Stimulated activated CD4-positive, alpha-beta T cell treated with anti-CD3 and anti-CD28 coated beads, Interleukin-1b, Interleukin-23, amount 100 ng/mL, for 48 hours (primary cell): ENCODE measurements at regions not wholly inside any gene's neighbourhood (a gene's known extent, or its start where the extent isn't known, plus 50 kb on each side); places are given as distances from the start of the nearest gene placed in this dataset.

ENCODE experiments used
- DNase-seq: peaks from one replicate; pipeline ENCODE4 v3.0.0-alpha.2; 2020

DNA sequence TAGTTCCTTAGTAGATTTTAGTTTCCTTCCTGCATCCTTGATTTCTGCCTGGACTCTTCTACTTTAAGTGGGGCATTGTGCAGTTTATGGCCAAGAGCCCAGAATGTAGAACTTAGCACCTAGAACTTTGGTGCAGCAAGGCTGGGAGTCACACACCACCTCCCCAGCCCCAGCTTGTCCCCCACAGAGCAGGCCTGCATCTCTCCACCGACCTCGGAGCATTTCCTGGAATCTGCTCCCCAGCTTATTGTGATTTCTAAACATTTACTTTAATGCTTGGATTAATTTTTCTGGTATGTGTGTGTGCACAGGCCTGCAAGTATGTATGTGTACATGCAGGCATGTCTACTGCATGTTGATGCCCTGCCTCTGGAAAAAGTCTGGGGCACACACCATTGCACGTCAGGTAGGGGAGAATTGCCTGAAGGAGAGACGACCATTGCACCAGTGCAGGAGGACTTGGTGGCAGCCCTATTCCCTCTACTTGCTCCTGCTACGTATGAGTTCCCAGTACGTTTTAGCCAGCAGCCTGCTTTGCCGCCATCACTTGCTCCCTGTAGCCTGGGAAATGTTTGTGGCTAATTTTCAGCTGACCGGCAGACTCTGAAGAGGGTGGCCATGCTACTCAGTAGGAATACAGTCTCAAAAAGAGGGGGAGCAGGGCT lies 419.9 kb upstream of the HS6ST1 start:
- DNase-seq = no peak

- DNase-seq = no peak
Measured at GRCh38 chr2:128742467-128742866, 423.8 kb upstream of the HS6ST1 start.

GRCh38 chr2:128745946-128746345 lies 427.3 kb upstream of the HS6ST1 start:
- DNase-seq = no peak

GRCh38 chr2:128746356-128746755 lies 427.7 kb upstream of the HS6ST1 start:
- DNase-seq = no peak

- no peak for DNase-seq
Measured at GRCh38 chr2:128748336-128748735, 429.7 kb upstream of the HS6ST1 start.

GRCh38 chr2:128748835-128749605 lies 430.4 kb upstream of the HS6ST1 start:
- no peak for DNase-seq

GRCh38 chr2:128750328-128751165 lies 431.9 kb upstream of the HS6ST1 start:
- no peak for DNase-seq

GRCh38 chr2:128751746-128752145 lies 433.1 kb upstream of the HS6ST1 start:
- DNase-seq = no peak

GRCh38 chr2:128752691-128753263 lies 434.1 kb upstream of the HS6ST1 start:
- no peak for DNase-seq

GRCh38 chr2:128753321-128753720 lies 434.7 kb upstream of the HS6ST1 start:
- no peak for DNase-seq

DNA sequence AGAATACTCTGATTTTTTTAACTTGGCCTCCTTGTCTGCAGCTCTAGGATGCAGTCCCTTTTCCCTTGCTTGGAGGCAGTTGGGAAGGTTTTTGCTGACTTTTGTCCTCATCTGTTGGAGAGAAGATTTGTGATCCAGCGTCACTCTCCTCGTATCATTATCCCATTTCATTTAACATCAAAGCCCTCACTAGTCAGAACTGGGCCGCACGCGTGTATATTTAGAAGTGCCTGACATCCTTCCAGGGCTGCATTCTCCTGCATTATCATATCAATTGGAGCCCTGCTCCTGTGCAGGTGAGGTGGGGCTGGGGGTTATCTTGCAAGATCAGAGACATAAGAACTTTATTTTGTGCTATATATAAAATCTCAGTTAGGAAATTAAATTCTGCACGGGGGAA lies 435.1 kb upstream of the HS6ST1 start:
- no peak for DNase-seq

DNA sequence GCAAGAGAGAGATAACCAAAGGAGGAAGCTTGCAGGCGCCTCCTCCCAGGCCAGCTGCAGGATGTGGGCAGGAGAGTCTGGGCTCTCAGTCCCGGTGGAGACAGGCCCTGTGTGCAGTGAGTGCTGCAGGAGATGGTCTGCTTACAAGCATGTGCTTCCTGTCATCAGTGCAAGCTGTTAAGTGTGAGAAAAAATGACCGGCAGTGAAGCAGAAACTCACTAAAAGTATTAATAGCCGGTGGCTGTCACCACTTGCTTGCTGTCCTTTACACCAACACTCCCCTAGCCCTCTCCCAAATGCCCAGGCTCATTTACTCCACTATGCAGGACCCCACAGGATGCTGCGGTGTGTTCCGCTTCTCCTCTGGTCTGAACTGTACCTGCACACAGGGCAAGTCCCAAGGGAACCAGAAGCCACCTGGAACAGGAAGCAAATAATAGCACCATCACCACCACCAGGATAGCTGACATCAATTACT lies 435.6 kb upstream of the HS6ST1 start:
- DNase-seq = no peak

DNA sequence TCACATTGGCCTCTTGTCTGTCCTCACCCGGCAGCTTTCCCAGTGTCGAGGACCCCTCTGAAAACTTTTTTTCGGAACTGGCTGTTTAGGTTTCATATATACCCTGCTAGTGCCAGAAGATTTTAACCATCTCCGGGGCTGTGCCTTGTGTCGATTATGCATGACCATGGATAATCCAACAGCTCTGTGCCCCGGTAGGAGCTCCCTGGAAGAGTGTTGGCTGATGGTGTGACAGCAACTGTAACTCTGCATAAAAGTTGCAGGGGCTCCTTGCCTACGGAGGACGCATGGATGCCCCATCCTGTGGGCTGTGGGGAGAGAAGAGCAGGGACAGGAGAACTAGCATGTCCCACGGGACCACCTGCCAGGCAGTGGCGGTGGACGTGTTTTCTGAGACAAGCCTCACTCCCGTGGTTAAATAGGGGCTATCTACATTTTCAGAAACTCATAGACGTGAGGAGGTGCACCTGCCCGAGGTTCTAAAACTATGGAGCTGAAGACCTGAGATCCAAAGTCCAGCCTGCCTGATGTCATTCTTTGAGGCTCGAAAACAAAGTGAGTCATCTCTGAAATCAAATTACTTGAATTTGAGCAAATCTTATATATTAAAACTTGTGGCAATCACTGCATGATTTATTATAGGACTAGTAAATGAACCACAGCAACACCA lies 437.2 kb upstream of the HS6ST1 start:
- DNase-seq = no peak

DNA sequence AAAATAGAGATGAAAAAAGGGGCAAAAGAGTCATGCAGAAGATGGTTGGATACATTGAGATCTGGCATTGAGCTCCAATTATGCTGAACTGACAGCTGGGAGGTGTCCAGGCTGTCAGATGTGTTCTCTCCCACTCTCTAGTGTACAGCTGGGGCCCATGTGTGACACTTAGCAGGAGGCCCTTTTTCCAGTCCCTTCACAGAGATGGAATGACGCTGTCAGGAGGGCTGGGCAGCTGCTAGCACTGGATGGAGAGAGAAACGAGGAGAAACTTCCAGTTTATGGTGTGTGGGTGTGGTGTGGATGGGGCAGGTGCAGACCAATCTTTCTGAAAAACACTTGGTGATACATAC lies 437.7 kb upstream of the HS6ST1 start:
- DNase-seq = no peak

DNA sequence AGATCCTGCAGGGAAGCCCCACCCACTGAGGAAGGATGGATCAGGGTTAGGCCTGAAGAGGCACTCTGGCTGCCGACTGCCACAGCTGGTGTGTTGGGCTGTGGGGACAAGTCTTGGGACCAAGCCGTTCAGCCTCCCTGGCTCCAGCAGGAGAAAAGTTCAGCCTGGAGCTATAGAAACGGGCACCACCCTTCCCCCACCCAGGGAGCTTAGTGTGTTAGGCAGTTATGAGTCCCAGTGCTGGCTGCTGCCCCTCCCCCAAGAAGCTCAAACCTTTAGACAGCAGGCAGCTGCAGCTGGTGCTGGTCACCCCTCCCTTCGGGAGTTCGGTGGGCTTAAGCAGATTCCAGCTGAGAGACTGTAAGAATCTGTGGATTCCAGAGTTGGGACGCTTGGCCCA lies 447.1 kb upstream of the HS6ST1 start:
- no peak for DNase-seq

GRCh38 chr2:128768041-128768440 lies 449.4 kb upstream of the HS6ST1 start:
- DNase-seq = no peak

DNA sequence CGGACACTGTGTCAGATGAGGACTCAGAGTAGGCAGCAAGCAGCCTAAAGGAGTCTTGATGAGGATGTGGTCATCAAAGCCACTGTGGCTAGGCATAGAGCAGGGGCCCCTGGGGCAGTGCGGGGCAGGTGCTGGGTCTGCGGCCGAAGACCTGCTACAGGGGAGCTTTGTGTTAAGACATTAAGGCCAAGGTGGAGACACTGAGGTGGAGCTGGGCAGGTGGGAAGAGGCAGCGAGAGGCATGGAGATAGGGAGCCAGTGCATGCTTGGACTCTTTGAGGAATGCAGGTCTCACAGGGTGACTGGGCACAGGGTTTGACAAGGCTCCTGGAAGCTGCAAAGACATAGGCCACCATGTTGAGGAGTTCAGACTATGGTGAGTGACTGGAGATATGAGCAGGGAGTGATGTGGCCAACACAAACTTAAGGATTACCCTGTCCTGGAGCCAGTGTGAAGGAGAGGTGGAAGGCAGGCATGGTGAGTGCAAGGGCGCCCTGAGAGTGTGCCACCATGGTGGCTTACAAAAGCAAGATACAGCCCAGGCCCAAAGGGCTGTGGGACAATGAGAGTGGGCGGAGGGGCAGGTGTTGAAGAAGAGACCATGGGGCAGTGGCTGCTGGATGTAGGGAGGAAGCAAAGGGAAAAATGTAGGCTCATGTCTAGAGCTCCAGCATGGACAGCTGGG lies 450.9 kb upstream of the HS6ST1 start:
- no peak for DNase-seq

- DNase-seq = no peak
Measured at GRCh38 chr2:128770143-128771085, 451.7 kb upstream of the HS6ST1 start.

GRCh38 chr2:128771401-128771800 lies 452.7 kb upstream of the HS6ST1 start:
- DNase-seq = no peak

- no peak for DNase-seq
Measured at GRCh38 chr2:128772671-128773070, 454.0 kb upstream of the HS6ST1 start.
